ENCODE measurements at regions not wholly inside any gene's neighbourhood (a gene's known extent, or its start where the extent isn't known, plus 50 kb on each side); places are given as distances from the start of the nearest gene placed in this dataset.

DNA sequence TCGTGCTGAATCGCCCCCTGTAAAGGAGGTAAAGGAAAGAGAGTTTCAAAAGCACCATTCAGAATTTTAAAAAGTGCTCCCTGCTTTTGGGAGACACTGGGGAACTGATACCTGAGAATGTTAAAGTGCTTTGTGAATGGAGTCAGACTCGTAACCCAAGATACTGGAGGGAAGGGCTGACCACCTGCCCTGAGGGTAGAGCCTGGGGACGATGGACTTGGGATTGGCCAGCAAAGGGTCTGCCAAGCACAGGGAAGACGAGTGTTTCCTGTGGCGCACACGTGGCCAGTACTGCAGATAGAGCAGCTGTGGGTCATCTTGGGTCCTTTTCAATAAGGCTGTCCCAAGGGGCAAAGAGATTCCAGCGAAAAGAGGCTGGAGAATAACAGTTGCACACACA, 1284.1 kb upstream of the AUTS2 start:
- TF ChIP-seq, protein P1, sequence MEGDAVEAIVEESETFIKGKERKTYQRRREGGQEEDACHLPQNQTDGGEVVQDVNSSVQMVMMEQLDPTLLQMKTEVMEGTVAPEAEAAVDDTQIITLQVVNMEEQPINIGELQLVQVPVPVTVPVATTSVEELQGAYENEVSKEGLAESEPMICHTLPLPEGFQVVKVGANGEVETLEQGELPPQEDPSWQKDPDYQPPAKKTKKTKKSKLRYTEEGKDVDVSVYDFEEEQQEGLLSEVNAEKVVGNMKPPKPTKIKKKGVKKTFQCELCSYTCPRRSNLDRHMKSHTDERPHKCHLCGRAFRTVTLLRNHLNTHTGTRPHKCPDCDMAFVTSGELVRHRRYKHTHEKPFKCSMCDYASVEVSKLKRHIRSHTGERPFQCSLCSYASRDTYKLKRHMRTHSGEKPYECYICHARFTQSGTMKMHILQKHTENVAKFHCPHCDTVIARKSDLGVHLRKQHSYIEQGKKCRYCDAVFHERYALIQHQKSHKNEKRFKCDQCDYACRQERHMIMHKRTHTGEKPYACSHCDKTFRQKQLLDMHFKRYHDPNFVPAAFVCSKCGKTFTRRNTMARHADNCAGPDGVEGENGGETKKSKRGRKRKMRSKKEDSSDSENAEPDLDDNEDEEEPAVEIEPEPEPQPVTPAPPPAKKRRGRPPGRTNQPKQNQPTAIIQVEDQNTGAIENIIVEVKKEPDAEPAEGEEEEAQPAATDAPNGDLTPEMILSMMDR (IDR thresholded peaks at IDR 0.05) = no peak
- TF ChIP-seq POLR2AphosphoS5 (IDR thresholded peaks at IDR 0.05) (no peak), EP300 (IDR thresholded peaks at IDR 0.05) (no peak), POLR2A (IDR thresholded peaks at IDR 0.05) (no peak)
